Tibial nerve (tissue), 4 donors: ENCODE measurements at regions not wholly inside any gene's neighbourhood (a gene's known extent, or its start where the extent isn't known, plus 50 kb on each side); places are given as distances from the start of the nearest gene placed in this dataset.

Experiments used
- DNase-seq, 2 donors: peaks; one replicate each; pipeline ENCODE4 v3.0.0-alpha.2; 2019; ENCODE audit warnings: low spot score in 2 of 2
- H3K27ac ChIP-seq, 4 donors: fragments of 200-600 bp; sonication (generic) in 3 of 4; one replicate each; pipeline ENCODE4 v1.5.1; 2017 to 2019; ENCODE audit warnings: mild to moderate bottlenecking in 1 of 4
- H3K27me3 ChIP-seq, 2 donors: fragments of 200-600 bp; sonication (generic) in 1 of 2; one replicate each; pipeline versions ENCODE4 v1.5.1 to v1.6.0; 2017 to 2019
- H3K36me3 ChIP-seq, 3 donors: fragments of 200-600 bp; sonication (generic); one replicate each; pipeline ENCODE4 v1.5.1; 2018 to 2019
- H3K4me1 ChIP-seq, 4 donors: fragments of 200-600 bp; sonication (generic) in 3 of 4; one replicate each; pipeline ENCODE4 v1.5.1; 2017 to 2019
- H3K4me3 ChIP-seq, 4 donors: fragments of 200-600 bp; sonication (generic) in 3 of 4; one replicate each; pipeline ENCODE4 v1.5.1; 2017 to 2019; ENCODE audit warnings: mild to moderate bottlenecking in 1 of 4, moderate library complexity in 1 of 4
- H3K9me3 ChIP-seq, 4 donors: fragments of 200-600 bp; sonication (generic) in 3 of 4; one replicate each; pipeline ENCODE4 v1.5.1; 2017 to 2019
- CTCF ChIP-seq, 5 experiments: fragments of 200-600 bp in 3 of 5; fragments of 450-650 bp in 2 of 5; sonication (generic) in 3 of 5; IDR thresholded peaks; one replicate each; pipeline ENCODE4 v1.5.1; 2016 to 2019; ENCODE audit warnings: antibody characterized with exemption in 5 of 5, mild to moderate bottlenecking in 3 of 5, moderate library complexity in 2 of 5
- EP300 ChIP-seq, 2 donors: sonication (generic); formaldehyde crosslinking; IDR thresholded peaks; one replicate each; pipeline ENCODE4 v1.6.1; 2017; ENCODE audit warnings: antibody characterized with exemption in 2 of 2, mild to moderate bottlenecking in 1 of 2
- POLR2A ChIP-seq, 2 donors: fragments of 450-650 bp; IDR thresholded peaks; one replicate each; pipeline ENCODE4 v1.6.1; 2017; ENCODE audit warnings: antibody characterized with exemption in 2 of 2, mild to moderate bottlenecking in 2 of 2, moderate library complexity in 2 of 2
- WGBS, 2 donors: methylation state at CpG; one replicate each; pipeline ENCODE4 v1.1.5; 2018; 5-methylcytosine and 5-hydroxymethylcytosine counted together

GRCh38 chr12:30117483-30117882, 333.7 kb upstream of the TMTC1 start:
- TF ChIP-seq EP300 (IDR thresholded peaks at IDR 0.05) (no peak), CTCF (IDR thresholded peaks at IDR 0.05) (no peak), POLR2A (IDR thresholded peaks at IDR 0.05) (no peak)
- H3K27me3 ChIP-seq, result no peaks in the 10 kb centered on the region
- no peak for DNase-seq
- H3K27ac ChIP-seq, result no peak overlapping the region
- WGBS, 2 donors, result 58 to 77% methylated on average over 2 of the region's 2 CpGs
- H3K4me3 ChIP-seq, result no peak overlapping the region
- no peaks in the 10 kb centered on the region for H3K4me1 ChIP-seq
- H3K9me3 ChIP-seq, result peaks cover 0 to 10% (median 0%) of the 10 kb centered on the region in 4 donors
- H3K36me3 ChIP-seq, result no peaks in the 10 kb centered on the region

- Histone ChIP-seq H3K36me3 (no peaks in the 10 kb centered on the region), H3K4me3 (no peak overlapping the region), H3K27me3 (no peaks in the 10 kb centered on the region), H3K4me1 (no peaks in the 10 kb centered on the region), H3K9me3 (peaks cover 0 to 6% (median 0%) of the 10 kb centered on the region in 4 donors), H3K27ac (no peak overlapping the region)
- 89 to 93% methylated on average over 2 of the region's 2 CpGs for WGBS, 2 donors
- no peak for DNase-seq
- TF ChIP-seq POLR2A (IDR thresholded peaks at IDR 0.05) (no peak), CTCF (IDR thresholded peaks at IDR 0.05) (no peak)
Observed at GRCh38 chr12:30111719-30112118, 328.0 kb upstream of the TMTC1 start.

- no peak for TF ChIP-seq POLR2A (IDR thresholded peaks at IDR 0.05)
- TF ChIP-seq CTCF (IDR thresholded peaks at IDR 0.05), result no peak
- no peak for TF ChIP-seq EP300 (IDR thresholded peaks at IDR 0.05)
- Histone ChIP-seq H3K27me3 (no peaks in the 10 kb centered on the region), H3K9me3 (peaks cover 0 to 6% (median 0%) of the 10 kb centered on the region in 4 donors), H3K4me3 (no peak overlapping the region), H3K36me3 (no peaks in the 10 kb centered on the region), H3K27ac (no peak overlapping the region), H3K4me1 (no peaks in the 10 kb centered on the region)
- WGBS, 2 donors, result 73 to 75% methylated on average over 6 of the region's 6 CpGs
- DNase-seq, result no peak
Observed at GRCh38 chr12:30110958-30111586, 327.3 kb upstream of the TMTC1 start.

- WGBS, 2 donors, result 94 to 95% methylated on average over 8 to 14 of the region's 22 CpGs
- H3K9me3 ChIP-seq, result peaks cover 0 to 6% (median 0%) of the 10 kb centered on the region in 4 donors
- TF ChIP-seq POLR2A (IDR thresholded peaks at IDR 0.05) (no peak), CTCF (IDR thresholded peaks at IDR 0.05) (no peak), EP300 (IDR thresholded peaks at IDR 0.05) (no peak)
- no peaks in the 10 kb centered on the region for H3K36me3 ChIP-seq
- H3K4me1 ChIP-seq, result no peaks in the 10 kb centered on the region
- DNase-seq, result no peak
- no peak overlapping the region for H3K4me3 ChIP-seq
- H3K27me3 ChIP-seq, result no peaks in the 10 kb centered on the region
- H3K27ac ChIP-seq, result no peak overlapping the region
Observed at GRCh38 chr12:30110498-30110897, 326.8 kb upstream of the TMTC1 start.

GRCh38 chr12:30108666-30109065, 324.9 kb upstream of the TMTC1 start:
- no peaks in the 10 kb centered on the region for H3K4me1 ChIP-seq
- peaks cover 0 to 6% (median 0%) of the 10 kb centered on the region in 4 donors for H3K9me3 ChIP-seq
- H3K27ac ChIP-seq, result no peak overlapping the region
- H3K27me3 ChIP-seq, result no peaks in the 10 kb centered on the region
- H3K4me3 ChIP-seq, result no peak overlapping the region
- WGBS, 2 donors, result 62 to 69% methylated on average over 2 of the region's 2 CpGs
- no peaks in the 10 kb centered on the region for H3K36me3 ChIP-seq
- no peak for DNase-seq
- no peak for TF ChIP-seq POLR2A (IDR thresholded peaks at IDR 0.05)
- TF ChIP-seq EP300 (IDR thresholded peaks at IDR 0.05), result no peak
- TF ChIP-seq CTCF (IDR thresholded peaks at IDR 0.05), result no peak
